CD8-positive, alpha-beta memory T cell (primary cell): ENCODE measurements at regions not wholly inside any gene's neighbourhood (a gene's known extent, or its start where the extent isn't known, plus 50 kb on each side); places are given as distances from the start of the nearest gene placed in this dataset.
"Not testable (repeated sequence)": the region's sequence is repeated elsewhere in the genome, so short reads cannot be mapped to it uniquely, and the experiment has no call there.

ENCODE experiments used
- CTCF ChIA-PET: fragments of 350-600 bp; sonication (Branson Sonifier 250); formaldehyde crosslinking; loops from one replicate; lab custom pipeline; 2021; ENCODE audit warnings: antibody characterized with exemption; lab: Charles Lee
- POLR2A ChIA-PET: fragments of 350-600 bp; sonication (Branson Sonifier 250); formaldehyde crosslinking; loops from one replicate; lab custom pipeline; 2021; ENCODE audit warnings: antibody characterized with exemption; lab: Charles Lee
- DNase-seq, 5 donors: peaks; one replicate each; pipeline versions ENCODE4 v3.0.0 to v3.0.0-alpha.2; 2020 to 2022; ENCODE audit warnings: mixed read lengths in 1 of 5
- H3K27ac ChIP-seq: one replicate; pipeline ENCODE4 v1.7.0; 2013; ENCODE audit warnings: low read depth, mild to moderate bottlenecking, low read length, moderate library complexity
- H3K27me3 ChIP-seq: 2 replicates; pipeline ENCODE4 v1.7.0; 2013; ENCODE audit warnings: low read length, mild to moderate bottlenecking; ENCODE audit not compliant: insufficient read depth, poor library complexity, severe bottlenecking
- H3K36me3 ChIP-seq: 2 replicates; pipeline ENCODE4 v1.7.0; 2013; ENCODE audit warnings: mild to moderate bottlenecking, low read length, moderate library complexity; ENCODE audit not compliant: insufficient read depth
- H3K4me1 ChIP-seq: 2 replicates; pipeline ENCODE4 v1.7.0; 2013; ENCODE audit warnings: mild to moderate bottlenecking, low read length, moderate library complexity; ENCODE audit not compliant: insufficient read depth
- H3K4me3 ChIP-seq: 2 replicates; pipeline ENCODE4 v1.7.0; 2013; ENCODE audit warnings: mild to moderate bottlenecking, low read length
- H3K9me3 ChIP-seq: 2 replicates; pipeline ENCODE4 v1.7.0; 2013; ENCODE audit warnings: mild to moderate bottlenecking, low read length
- H3K27ac Mint-ChIP-seq, 8 donors: one replicate each; pipeline ENCODE4 v1.8.0; 2020 to 2021; ENCODE audit warnings: mixed read lengths in 8 of 8, mild to moderate bottlenecking in 6 of 8, inconsistent platforms in 3 of 8, moderate library complexity in 3 of 8
- H3K27me3 Mint-ChIP-seq, 2 donors: one replicate each; pipeline ENCODE4 v1.8.0; 2020 to 2021; ENCODE audit warnings: mixed read lengths in 2 of 2, mild to moderate bottlenecking in 1 of 2, moderate library complexity in 1 of 2
- H3K36me3 Mint-ChIP-seq, 3 donors: one replicate each; pipeline ENCODE4 v1.8.0; 2020 to 2021; ENCODE audit warnings: mixed read lengths in 3 of 3, inconsistent platforms in 1 of 3, mild to moderate bottlenecking in 1 of 3
- H3K4me1 Mint-ChIP-seq, 3 donors: one replicate each; pipeline ENCODE4 v1.8.0; 2020 to 2021; ENCODE audit warnings: mixed read lengths in 3 of 3, inconsistent platforms in 1 of 3, mild to moderate bottlenecking in 1 of 3
- H3K4me3 Mint-ChIP-seq, 7 donors: one replicate each; pipeline ENCODE4 v1.8.0; 2020 to 2021; ENCODE audit warnings: mixed read lengths in 7 of 7, mild to moderate bottlenecking in 6 of 7, moderate library complexity in 4 of 7, inconsistent platforms in 2 of 7
- H3K9me3 Mint-ChIP-seq, 5 donors: one replicate each; pipeline ENCODE4 v1.8.0; 2020 to 2022; ENCODE audit warnings: mixed read lengths in 5 of 5, mild to moderate bottlenecking in 3 of 5, moderate library complexity in 2 of 5, inconsistent platforms in 1 of 5

- H3K36me3 ChIP-seq, H3K4me1 ChIP-seq, H3K27ac ChIP-seq, H3K9me3 ChIP-seq, H3K27ac Mint-ChIP-seq, H3K27me3 Mint-ChIP-seq, H3K36me3 Mint-ChIP-seq, DNase-seq, H3K27me3 ChIP-seq, H3K4me3 ChIP-seq, H3K4me3 Mint-ChIP-seq, CTCF ChIA-PET, POLR2A ChIA-PET, H3K4me1 Mint-ChIP-seq: not testable (repeated sequence)
- peaks cover 14 to 34% (median 28%) of the 10 kb centered on the region in 5 donors for H3K9me3 Mint-ChIP-seq
These were observed 261.5 kb downstream of the FOXG1 start for GRCh38 chr14:29027941-29028705.

GRCh38 chr14:29028973-29029582 is 262.5 kb downstream of the FOXG1 start:
- no peaks in the 10 kb centered on the region for H3K36me3 ChIP-seq
- H3K4me3 ChIP-seq = no peak overlapping the region
- no peaks in the 10 kb centered on the region for H3K4me1 ChIP-seq
- H3K27me3 ChIP-seq = no peaks in the 10 kb centered on the region
- peaks cover 14 to 30% (median 28%) of the 10 kb centered on the region in 5 donors for H3K9me3 Mint-ChIP-seq
- DNase-seq = no peak
- H3K9me3 ChIP-seq = peaks cover 3% of the 10 kb centered on the region
- no peak overlapping the region for H3K27ac Mint-ChIP-seq
- H3K27me3 Mint-ChIP-seq = no peaks in the 10 kb centered on the region
- POLR2A ChIA-PET = no interaction called here
- no peaks in the 10 kb centered on the region for H3K4me1 Mint-ChIP-seq
- H3K36me3 Mint-ChIP-seq = no peaks in the 10 kb centered on the region
- no peak overlapping the region for H3K4me3 Mint-ChIP-seq
- CTCF ChIA-PET = no interaction called here
- peak overlapping the region; percentile 2 for H3K27ac ChIP-seq

- Histone ChIP-seq H3K27ac (no peak overlapping the region), H3K4me1 (no peaks in the 10 kb centered on the region), H3K9me3 (peaks cover 3% of the 10 kb centered on the region), H3K4me3 (no peak overlapping the region), H3K36me3 (no peaks in the 10 kb centered on the region), H3K27me3 (no peaks in the 10 kb centered on the region)
- Mint-ChIP-seq H3K9me3 (peaks cover 9 to 34% (median 24%) of the 10 kb centered on the region in 5 donors), H3K27ac (no peak overlapping the region), H3K4me1 (no peaks in the 10 kb centered on the region), H3K27me3 (no peaks in the 10 kb centered on the region), H3K4me3 (no peak overlapping the region), H3K36me3 (no peaks in the 10 kb centered on the region)
- no peak for DNase-seq
- POLR2A ChIA-PET = no interaction called here
- CTCF ChIA-PET = no interaction called here
These were observed 263.5 kb downstream of the FOXG1 start for GRCh38 chr14:29030121-29030520.

GRCh38 chr14:29030970-29031369 is 264.4 kb downstream of the FOXG1 start:
- H3K4me3 Mint-ChIP-seq = no peak overlapping the region
- Histone ChIP-seq H3K4me3 (no peak overlapping the region), H3K4me1 (no peaks in the 10 kb centered on the region), H3K27ac (no peak overlapping the region), H3K27me3 (no peaks in the 10 kb centered on the region), H3K36me3 (no peaks in the 10 kb centered on the region), H3K9me3 (peaks cover 3% of the 10 kb centered on the region)
- H3K4me1 Mint-ChIP-seq = no peaks in the 10 kb centered on the region
- POLR2A ChIA-PET = no interaction called here
- H3K27me3 Mint-ChIP-seq = no peaks in the 10 kb centered on the region
- DNase-seq = no peak
- peaks cover 9 to 33% (median 27%) of the 10 kb centered on the region in 5 donors for H3K9me3 Mint-ChIP-seq
- H3K36me3 Mint-ChIP-seq = no peaks in the 10 kb centered on the region
- CTCF ChIA-PET = no interaction called here
- no peak overlapping the region for H3K27ac Mint-ChIP-seq

- H3K4me1 ChIP-seq = no peaks in the 10 kb centered on the region
- H3K4me3 ChIP-seq = no peak overlapping the region
- no peak for DNase-seq
- H3K36me3 Mint-ChIP-seq = no peaks in the 10 kb centered on the region
- H3K27me3 Mint-ChIP-seq = no peaks in the 10 kb centered on the region
- no peak overlapping the region for H3K4me3 Mint-ChIP-seq
- ChIA-PET CTCF (no interaction called here), POLR2A (no interaction called here)
- no peak overlapping the region for H3K27ac ChIP-seq
- H3K9me3 Mint-ChIP-seq = peaks cover 2 to 23% (median 17%) of the 10 kb centered on the region in 5 donors
- H3K36me3 ChIP-seq = no peaks in the 10 kb centered on the region
- H3K27me3 ChIP-seq = no peaks in the 10 kb centered on the region
- peaks cover 3% of the 10 kb centered on the region for H3K9me3 ChIP-seq
- no peak overlapping the region for H3K27ac Mint-ChIP-seq
- no peaks in the 10 kb centered on the region for H3K4me1 Mint-ChIP-seq
These were observed 268.5 kb downstream of the FOXG1 start for GRCh38 chr14:29035134-29035533.

- no peak for DNase-seq
- no peak overlapping the region for H3K4me3 Mint-ChIP-seq
- H3K27ac ChIP-seq = no peak overlapping the region
- CTCF ChIA-PET = no interaction called here
- peaks cover 4 to 32% (median 19%) of the 10 kb centered on the region in 5 donors for H3K9me3 Mint-ChIP-seq
- POLR2A ChIA-PET = no interaction called here
- no peaks in the 10 kb centered on the region for H3K4me1 ChIP-seq
- H3K9me3 ChIP-seq = no peaks in the 10 kb centered on the region
- no peak overlapping the region for H3K4me3 ChIP-seq
- H3K36me3 Mint-ChIP-seq = no peaks in the 10 kb centered on the region
- H3K4me1 Mint-ChIP-seq = no peaks in the 10 kb centered on the region
- no peaks in the 10 kb centered on the region for H3K36me3 ChIP-seq
- H3K27me3 Mint-ChIP-seq = no peaks in the 10 kb centered on the region
- H3K27ac Mint-ChIP-seq = no peak overlapping the region
- no peaks in the 10 kb centered on the region for H3K27me3 ChIP-seq
These were observed 270.8 kb downstream of the FOXG1 start for GRCh38 chr14:29037411-29037810.

- H3K4me1 Mint-ChIP-seq = no peaks in the 10 kb centered on the region
- no peak overlapping the region for H3K27ac ChIP-seq
- H3K27me3 ChIP-seq = no peaks in the 10 kb centered on the region
- H3K4me1 ChIP-seq = no peaks in the 10 kb centered on the region
- H3K36me3 ChIP-seq = no peaks in the 10 kb centered on the region
- ChIA-PET CTCF (no interaction called here), POLR2A (no interaction called here)
- H3K27me3 Mint-ChIP-seq = no peaks in the 10 kb centered on the region
- no peak overlapping the region for H3K4me3 Mint-ChIP-seq
- peaks cover 4 to 34% (median 17%) of the 10 kb centered on the region in 5 donors for H3K9me3 Mint-ChIP-seq
- H3K27ac Mint-ChIP-seq = no peak overlapping the region
- no peak overlapping the region for H3K4me3 ChIP-seq
- H3K9me3 ChIP-seq = no peaks in the 10 kb centered on the region
- H3K36me3 Mint-ChIP-seq = no peaks in the 10 kb centered on the region
- DNase-seq = no peak
These were observed 272.6 kb downstream of the FOXG1 start for GRCh38 chr14:29039171-29039570.

- POLR2A ChIA-PET = no interaction called here
These were observed 276.0 kb downstream of the FOXG1 start for GRCh38 chr14:29042551-29042950.

More at GRCh38 chr14:29042551-29042950, 276.0 kb downstream of the FOXG1 start:
- Histone ChIP-seq H3K27ac (no peak overlapping the region), H3K36me3 (no peaks in the 10 kb centered on the region), H3K9me3 (no peaks in the 10 kb centered on the region), H3K27me3 (no peaks in the 10 kb centered on the region), H3K4me1 (no peaks in the 10 kb centered on the region), H3K4me3 (no peak overlapping the region)
- Mint-ChIP-seq H3K9me3 (peaks cover 7 to 36% (median 15%) of the 10 kb centered on the region in 5 donors), H3K4me3 (no peak overlapping the region), H3K27ac (no peak overlapping the region), H3K27me3 (no peaks in the 10 kb centered on the region), H3K4me1 (no peaks in the 10 kb centered on the region), H3K36me3 (no peaks in the 10 kb centered on the region)
- DNase-seq = no peak
- CTCF ChIA-PET = no interaction called here
